Naive B cell (primary cell): ENCODE measurements at regions not wholly inside any gene's neighbourhood (a gene's known extent, or its start where the extent isn't known, plus 50 kb on each side); places are given as distances from the start of the nearest gene placed in this dataset.

Experiments used
- ATAC-seq, 2 donors: fragments of 150-1000 bp; cut with Tn5 transposase; 2 replicates each; pipeline ENCODE4 v1.10.0; 2021; ENCODE audit warnings: low read depth in 2 of 2, mild to moderate bottlenecking in 2 of 2, moderate library complexity in 2 of 2
- DNase-seq: peaks from one replicate; pipeline ENCODE4 v3.0.0; 2022
- H3K27ac Mint-ChIP-seq, 6 donors: one replicate each; pipeline ENCODE4 v1.8.0; 2020 to 2022; ENCODE audit warnings: mild to moderate bottlenecking in 6 of 6, mixed read lengths in 6 of 6, moderate library complexity in 5 of 6, inconsistent platforms in 2 of 6
- H3K27me3 Mint-ChIP-seq, 3 donors: one replicate each; pipeline ENCODE4 v1.8.0; 2021 to 2022; ENCODE audit warnings: mixed read lengths in 3 of 3, mild to moderate bottlenecking in 1 of 3
- H3K36me3 Mint-ChIP-seq, 2 donors: one replicate each; pipeline ENCODE4 v1.8.0; 2020 to 2022; ENCODE audit warnings: mixed read lengths in 2 of 2, inconsistent platforms in 1 of 2, mild to moderate bottlenecking in 1 of 2
- H3K4me1 Mint-ChIP-seq, 3 donors: one replicate each; pipeline ENCODE4 v1.8.0; 2020 to 2022; ENCODE audit warnings: mixed read lengths in 3 of 3, inconsistent platforms in 1 of 3, mild to moderate bottlenecking in 1 of 3, moderate library complexity in 1 of 3
- H3K4me3 Mint-ChIP-seq, 8 donors: one replicate each; pipeline ENCODE4 v1.8.0; 2020 to 2022; ENCODE audit warnings: mild to moderate bottlenecking in 8 of 8, mixed read lengths in 8 of 8, moderate library complexity in 8 of 8, inconsistent platforms in 2 of 8
- H3K9me3 Mint-ChIP-seq, 7 donors: one replicate each; pipeline ENCODE4 v1.8.0; 2020 to 2022; ENCODE audit warnings: mixed read lengths in 7 of 7, mild to moderate bottlenecking in 5 of 7, inconsistent platforms in 2 of 7, moderate library complexity in 1 of 7

DNA sequence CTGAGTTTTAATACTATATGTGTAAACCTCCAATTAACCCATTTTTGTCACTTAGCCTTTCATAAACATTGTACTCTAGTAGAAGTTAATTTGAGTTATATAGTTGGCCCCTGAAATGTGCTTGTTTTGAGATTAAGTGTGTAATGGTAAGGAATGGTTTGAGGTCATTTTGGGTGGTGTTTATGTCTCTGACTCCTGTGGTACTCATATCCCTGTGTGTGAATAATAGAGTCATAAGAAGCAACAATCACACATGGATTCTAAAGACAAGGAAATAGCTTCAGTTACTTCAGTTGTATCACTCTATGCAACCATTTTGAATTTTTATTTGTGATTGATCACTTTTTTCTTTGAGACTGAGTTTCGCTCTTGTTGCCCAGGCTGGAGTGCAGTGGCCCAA is 408.5 kb downstream of the MFSD1 start:
- no peaks in the 10 kb centered on the region for H3K4me1 Mint-ChIP-seq
- peaks cover 0 to 7% of the 10 kb centered on the region in 2 donors for H3K36me3 Mint-ChIP-seq
- ATAC-seq (no peak), DNase-seq (no peak)
- no peaks in the 10 kb centered on the region for H3K27me3 Mint-ChIP-seq
- H3K4me3 Mint-ChIP-seq = no peak overlapping the region
- H3K27ac Mint-ChIP-seq = no peak overlapping the region
- H3K9me3 Mint-ChIP-seq = peaks cover 0 to 13% (median 6%) of the 10 kb centered on the region in 7 donors

GRCh38 chr3:159216311-159216710 is 414.5 kb downstream of the MFSD1 start:
- Mint-ChIP-seq H3K4me3 (no peak overlapping the region), H3K4me1 (no peaks in the 10 kb centered on the region), H3K27me3 (peaks cover 5 to 10% (median 8%) of the 10 kb centered on the region in 3 donors), H3K9me3 (no peaks in the 10 kb centered on the region), H3K36me3 (no peaks in the 10 kb centered on the region), H3K27ac (no peak overlapping the region)
- ATAC-seq = no peak
- no peak for DNase-seq

- H3K9me3 Mint-ChIP-seq = peaks cover 0 to 4% (median 0%) of the 10 kb centered on the region in 7 donors
- no peak overlapping the region for H3K27ac Mint-ChIP-seq
- H3K36me3 Mint-ChIP-seq = no peaks in the 10 kb centered on the region
- no peaks in the 10 kb centered on the region for H3K4me1 Mint-ChIP-seq
- no peak for DNase-seq
- peaks cover 5 to 10% (median 8%) of the 10 kb centered on the region in 3 donors for H3K27me3 Mint-ChIP-seq
- no peak for ATAC-seq
- no peak overlapping the region for H3K4me3 Mint-ChIP-seq
Observed at GRCh38 chr3:159219231-159219630, 417.4 kb downstream of the MFSD1 start.

GRCh38 chr3:159221335-159221734 is 419.5 kb downstream of the MFSD1 start:
- ATAC-seq (no peak), DNase-seq (no peak)
- Mint-ChIP-seq H3K27ac (no peak overlapping the region), H3K9me3 (peaks cover 0 to 4% (median 0%) of the 10 kb centered on the region in 7 donors), H3K4me1 (no peaks in the 10 kb centered on the region), H3K4me3 (no peak overlapping the region), H3K27me3 (peaks cover 5 to 10% (median 8%) of the 10 kb centered on the region in 3 donors), H3K36me3 (no peaks in the 10 kb centered on the region)

- no peak for ATAC-seq
- no peak for DNase-seq
- Mint-ChIP-seq H3K4me3 (no peak overlapping the region), H3K36me3 (no peaks in the 10 kb centered on the region), H3K4me1 (no peaks in the 10 kb centered on the region), H3K9me3 (peaks cover 0 to 5% (median 3%) of the 10 kb centered on the region in 7 donors), H3K27ac (no peak overlapping the region), H3K27me3 (peaks cover 0 to 16% (median 5%) of the 10 kb centered on the region in 3 donors)
Observed at GRCh38 chr3:159229116-159229680, 427.3 kb downstream of the MFSD1 start.

- DNase-seq = no peak
- H3K27ac Mint-ChIP-seq = no peak overlapping the region
Observed at GRCh38 chr3:159232966-159233365, 431.1 kb downstream of the MFSD1 start.

DNA sequence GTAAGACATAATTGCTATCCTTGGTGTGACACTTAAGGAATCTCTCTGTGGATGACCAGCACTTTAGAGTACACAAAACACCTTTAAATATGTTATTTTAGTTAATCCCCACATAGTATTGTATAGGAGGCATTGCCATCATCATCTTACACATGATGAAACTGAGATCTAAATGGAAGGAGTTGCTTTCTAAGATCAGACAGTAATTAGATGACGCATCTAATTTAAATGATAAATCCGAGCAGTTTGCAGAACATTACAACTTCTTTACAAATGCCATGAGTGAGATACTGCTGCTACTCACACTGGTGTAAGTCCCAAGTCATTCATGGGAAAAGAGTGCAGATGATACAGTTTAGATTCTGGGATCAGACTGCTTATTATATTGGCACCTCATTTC is 431.9 kb downstream of the MFSD1 start:
- Mint-ChIP-seq H3K36me3 (no peaks in the 10 kb centered on the region), H3K27me3 (peaks cover 11 to 16% (median 16%) of the 10 kb centered on the region in 3 donors), H3K9me3 (peaks cover 0 to 5% (median 3%) of the 10 kb centered on the region in 7 donors), H3K4me1 (no peaks in the 10 kb centered on the region), H3K4me3 (no peak overlapping the region), H3K27ac (no peak overlapping the region)
- DNase-seq (no peak), ATAC-seq (no peak)

More at GRCh38 chr3:159232966-159233365, 431.1 kb downstream of the MFSD1 start:
- Mint-ChIP-seq H3K4me1 (no peaks in the 10 kb centered on the region), H3K36me3 (no peaks in the 10 kb centered on the region), H3K9me3 (peaks cover 0 to 5% (median 3%) of the 10 kb centered on the region in 7 donors), H3K4me3 (no peak overlapping the region), H3K27me3 (peaks cover 3 to 16% (median 9%) of the 10 kb centered on the region in 3 donors)
- no peak for ATAC-seq

GRCh38 chr3:159234306-159234705 is 432.5 kb downstream of the MFSD1 start:
- peaks cover 0 to 5% (median 2%) of the 10 kb centered on the region in 7 donors for H3K9me3 Mint-ChIP-seq
- H3K27me3 Mint-ChIP-seq = peaks cover 12 to 18% (median 16%) of the 10 kb centered on the region in 3 donors
- H3K4me3 Mint-ChIP-seq = no peak overlapping the region
- no peak overlapping the region for H3K27ac Mint-ChIP-seq
- no peaks in the 10 kb centered on the region for H3K36me3 Mint-ChIP-seq
- H3K4me1 Mint-ChIP-seq = no peaks in the 10 kb centered on the region
- no peak for ATAC-seq
- no peak for DNase-seq

DNA sequence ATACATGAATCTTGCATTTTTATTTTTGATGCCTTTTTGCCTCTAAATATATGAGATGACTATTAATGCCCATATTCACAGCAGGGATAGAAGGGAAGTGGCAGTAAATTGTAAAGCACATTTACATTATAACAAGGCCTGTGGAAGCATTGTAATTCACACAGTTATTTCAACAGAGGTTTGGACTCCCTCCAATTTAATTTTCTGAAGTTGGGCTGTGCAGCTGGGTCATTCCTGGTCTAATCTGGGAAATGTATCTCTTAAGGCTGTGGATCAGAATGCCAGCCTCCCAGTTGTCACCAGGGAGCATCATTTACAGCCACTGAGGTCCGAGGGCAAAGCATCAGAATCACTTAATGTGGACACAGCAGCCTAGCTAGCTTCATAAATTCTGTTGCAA is 434.5 kb downstream of the MFSD1 start:
- Mint-ChIP-seq H3K27me3 (peaks cover 12 to 18% (median 16%) of the 10 kb centered on the region in 3 donors), H3K27ac (no peak overlapping the region), H3K4me3 (no peak overlapping the region), H3K4me1 (no peaks in the 10 kb centered on the region), H3K9me3 (peaks cover 0 to 4% (median 0%) of the 10 kb centered on the region in 7 donors), H3K36me3 (no peaks in the 10 kb centered on the region)
- DNase-seq (no peak), ATAC-seq (no peak)

DNA sequence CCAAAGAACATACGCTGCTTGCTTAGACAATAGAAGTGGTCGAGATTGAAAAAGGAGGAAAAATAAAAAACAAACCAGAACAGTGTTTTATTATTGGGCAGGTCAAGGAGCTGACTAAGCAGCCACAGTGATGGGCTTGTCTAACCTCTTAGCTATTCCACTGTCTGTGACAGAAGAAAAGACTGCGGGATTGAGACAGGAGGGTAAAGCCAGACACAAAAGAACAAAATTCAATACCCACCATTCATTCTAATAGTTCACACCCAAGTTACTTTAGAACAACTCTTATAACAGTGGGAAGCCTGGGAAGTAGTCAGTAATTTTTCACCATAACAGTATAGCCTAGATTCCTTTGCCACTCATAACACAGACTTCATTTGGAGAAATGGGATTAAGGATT is 435.4 kb downstream of the MFSD1 start:
- no peak overlapping the region for H3K4me3 Mint-ChIP-seq
- no peaks in the 10 kb centered on the region for H3K4me1 Mint-ChIP-seq
- no peaks in the 10 kb centered on the region for H3K36me3 Mint-ChIP-seq
- DNase-seq = no peak
- no peak for ATAC-seq
- H3K27ac Mint-ChIP-seq = no peak overlapping the region
- H3K27me3 Mint-ChIP-seq = peaks cover 12 to 18% (median 18%) of the 10 kb centered on the region in 3 donors
- H3K9me3 Mint-ChIP-seq = peaks cover 0 to 4% (median 0%) of the 10 kb centered on the region in 7 donors

DNA sequence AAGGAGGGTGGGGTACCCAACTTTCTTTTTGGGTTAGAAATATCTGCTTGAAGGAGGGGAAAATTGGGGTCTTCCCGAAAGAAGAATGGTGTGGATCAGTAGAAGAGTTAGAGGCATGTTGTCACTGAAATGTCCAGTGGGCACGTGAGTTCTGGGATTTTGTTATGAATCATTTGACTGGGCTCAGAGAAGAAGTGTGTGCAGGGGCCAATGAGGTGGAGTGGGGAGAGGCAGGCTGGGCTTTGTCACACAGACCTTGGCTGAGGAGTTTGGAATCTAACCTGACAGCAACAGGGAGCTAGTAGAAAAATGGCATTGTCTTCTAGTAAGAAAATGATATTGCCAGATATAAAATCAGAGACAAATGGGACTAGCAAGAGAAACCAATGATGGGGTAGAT is 436.8 kb downstream of the MFSD1 start:
- no peaks in the 10 kb centered on the region for H3K36me3 Mint-ChIP-seq
- H3K4me1 Mint-ChIP-seq = no peaks in the 10 kb centered on the region
- DNase-seq (no peak), ATAC-seq (no peak)
- H3K27ac Mint-ChIP-seq = no peak overlapping the region
- no peak overlapping the region for H3K4me3 Mint-ChIP-seq
- H3K27me3 Mint-ChIP-seq = peaks cover 8 to 13% (median 12%) of the 10 kb centered on the region in 3 donors
- H3K9me3 Mint-ChIP-seq = peaks cover 0 to 4% (median 0%) of the 10 kb centered on the region in 7 donors

DNA sequence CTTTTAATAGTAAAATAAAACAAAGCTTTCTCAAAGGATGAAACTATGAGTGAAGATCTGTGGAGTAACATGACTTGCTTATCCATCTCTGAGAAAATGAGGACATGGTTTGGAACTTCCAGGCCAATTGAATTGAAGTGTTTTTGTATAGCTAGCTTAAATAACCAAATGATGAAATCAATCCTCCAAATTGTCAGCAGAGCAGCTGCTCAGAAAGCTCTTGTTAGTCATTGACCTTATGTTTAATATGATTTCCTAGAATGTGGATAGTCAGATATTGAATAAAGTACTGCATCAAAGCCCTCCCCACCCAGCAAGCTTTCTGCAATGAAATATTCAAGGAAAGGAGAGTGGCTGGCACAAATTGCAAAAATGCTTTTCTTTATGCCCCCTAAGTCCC is 437.2 kb downstream of the MFSD1 start:
- peaks cover 0 to 4% (median 0%) of the 10 kb centered on the region in 7 donors for H3K9me3 Mint-ChIP-seq
- H3K4me3 Mint-ChIP-seq = no peak overlapping the region
- ATAC-seq (no peak), DNase-seq (no peak)
- no peak overlapping the region for H3K27ac Mint-ChIP-seq
- peaks cover 8 to 13% (median 12%) of the 10 kb centered on the region in 3 donors for H3K27me3 Mint-ChIP-seq
- H3K36me3 Mint-ChIP-seq = no peaks in the 10 kb centered on the region
- no peaks in the 10 kb centered on the region for H3K4me1 Mint-ChIP-seq

- Mint-ChIP-seq H3K27me3 (peaks cover 0 to 8% (median 3%) of the 10 kb centered on the region in 3 donors), H3K4me3 (no peak overlapping the region), H3K4me1 (no peaks in the 10 kb centered on the region), H3K27ac (no peak overlapping the region), H3K9me3 (peaks cover 0 to 4% (median 3%) of the 10 kb centered on the region in 7 donors), H3K36me3 (no peaks in the 10 kb centered on the region)
- ATAC-seq = no peak
- no peak for DNase-seq
Observed at GRCh38 chr3:159244933-159245332, 443.1 kb downstream of the MFSD1 start.

DNA sequence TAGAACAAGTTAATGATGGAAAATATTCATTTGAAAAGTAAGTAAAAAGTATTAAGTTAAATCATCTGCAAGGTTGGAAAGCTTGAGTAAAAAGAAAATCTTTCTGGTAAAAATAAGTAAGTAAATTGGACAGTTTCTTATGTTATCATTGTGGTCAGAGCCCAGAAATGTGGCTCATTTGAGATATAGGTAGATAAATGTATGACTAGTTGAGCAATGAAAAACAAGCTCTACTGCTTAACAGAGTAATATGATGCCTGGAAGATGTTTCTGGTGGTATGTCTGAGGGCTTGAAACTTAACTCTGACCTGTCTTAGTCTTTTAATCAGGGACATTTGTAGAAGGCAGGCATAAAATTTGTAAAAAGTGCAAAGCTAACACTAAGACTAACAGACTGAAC is 444.0 kb downstream of the MFSD1 start:
- H3K4me1 Mint-ChIP-seq = no peaks in the 10 kb centered on the region
- no peak overlapping the region for H3K4me3 Mint-ChIP-seq
- no peak for DNase-seq
- no peak for ATAC-seq
- H3K27ac Mint-ChIP-seq = no peak overlapping the region
- H3K27me3 Mint-ChIP-seq = peaks cover 0 to 8% (median 7%) of the 10 kb centered on the region in 3 donors
- peaks cover 0 to 10% (median 6%) of the 10 kb centered on the region in 7 donors for H3K9me3 Mint-ChIP-seq
- no peaks in the 10 kb centered on the region for H3K36me3 Mint-ChIP-seq
